ENCODE measurements at regions not wholly inside any gene's neighbourhood (a gene's known extent, or its start where the extent isn't known, plus 50 kb on each side); places are given as distances from the start of the nearest gene placed in this dataset.

DNA sequence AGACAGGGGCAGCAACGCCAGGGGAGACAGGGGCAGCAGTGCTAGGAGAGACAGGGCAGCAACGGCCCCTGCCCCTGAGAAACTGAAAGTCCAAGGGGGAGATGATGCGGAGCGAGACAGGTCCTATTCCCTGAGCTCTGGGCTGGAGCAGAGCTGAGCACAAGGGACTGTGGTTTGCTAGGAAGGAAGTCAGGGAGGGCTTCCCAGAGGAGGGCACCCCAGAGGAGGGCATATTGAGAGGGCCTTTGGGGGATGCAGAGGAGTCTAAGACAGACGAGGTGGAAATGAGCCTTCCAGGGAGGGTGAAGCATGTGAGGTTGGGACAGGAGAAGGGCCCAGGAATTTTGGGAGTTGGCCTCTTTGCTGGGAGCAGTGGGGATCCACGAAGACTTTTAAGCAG lies 52.1 kb upstream of the BEGAIN start (continued):
- TF ChIP-seq EZH2phosphoT487 (IDR thresholded peaks at IDR 0.05; ENCODE audit: borderline replicate concordance), result no peak

- no peak for DNase-seq (ENCODE audit: low read depth, low spot score)
- Histone ChIP-seq H3K4me1 (ENCODE audit: control insufficient read depth in 1 of 2, insufficient read depth in 2 of 2, low read length in 2 of 2) (peaks cover 4 to 7% of the 10 kb centered on the region in 2 experiments), H3K27ac (ENCODE audit: low read depth, low read length) (no peak overlapping the region), H3K36me3 (ENCODE audit: control insufficient read depth in 1 of 2, insufficient read depth in 2 of 2, low read length in 2 of 2) (no peaks in the 10 kb centered on the region), H3K4me2 (ENCODE audit: low read length) (no peak overlapping the region), H3K9ac (ENCODE audit: low read length) (no peak overlapping the region), H2AFZ (ENCODE audit: low read depth, low read length, poor library complexity, severe bottlenecking) (no peak overlapping the region), H3K4me3 (replicated peaks in 1 of 2; ENCODE audit: low read depth in 1 of 2, low read length in 2 of 2) (no peak overlapping the region), H3K79me2 (ENCODE audit: insufficient read depth, low read length) (no peaks in the 10 kb centered on the region), H3K9me2 (ENCODE audit: insufficient read depth) (no peaks in the 10 kb centered on the region), H4K20me1 (ENCODE audit: insufficient read depth) (no peaks in the 10 kb centered on the region), H3K27me3 (ENCODE audit: insufficient read depth, low read length) (no peaks in the 10 kb centered on the region), H3K9me3 (ENCODE audit: control insufficient read depth in 1 of 2, insufficient read depth in 1 of 2, low read depth in 1 of 2, low read length in 2 of 2) (no peaks in the 10 kb centered on the region)
- TF ChIP-seq, protein P1, sequence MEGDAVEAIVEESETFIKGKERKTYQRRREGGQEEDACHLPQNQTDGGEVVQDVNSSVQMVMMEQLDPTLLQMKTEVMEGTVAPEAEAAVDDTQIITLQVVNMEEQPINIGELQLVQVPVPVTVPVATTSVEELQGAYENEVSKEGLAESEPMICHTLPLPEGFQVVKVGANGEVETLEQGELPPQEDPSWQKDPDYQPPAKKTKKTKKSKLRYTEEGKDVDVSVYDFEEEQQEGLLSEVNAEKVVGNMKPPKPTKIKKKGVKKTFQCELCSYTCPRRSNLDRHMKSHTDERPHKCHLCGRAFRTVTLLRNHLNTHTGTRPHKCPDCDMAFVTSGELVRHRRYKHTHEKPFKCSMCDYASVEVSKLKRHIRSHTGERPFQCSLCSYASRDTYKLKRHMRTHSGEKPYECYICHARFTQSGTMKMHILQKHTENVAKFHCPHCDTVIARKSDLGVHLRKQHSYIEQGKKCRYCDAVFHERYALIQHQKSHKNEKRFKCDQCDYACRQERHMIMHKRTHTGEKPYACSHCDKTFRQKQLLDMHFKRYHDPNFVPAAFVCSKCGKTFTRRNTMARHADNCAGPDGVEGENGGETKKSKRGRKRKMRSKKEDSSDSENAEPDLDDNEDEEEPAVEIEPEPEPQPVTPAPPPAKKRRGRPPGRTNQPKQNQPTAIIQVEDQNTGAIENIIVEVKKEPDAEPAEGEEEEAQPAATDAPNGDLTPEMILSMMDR (IDR thresholded peaks at IDR 0.05 in 2 of 3, conservative IDR thresholded peaks at IDR 0.05 in 1 of 3; ENCODE audit: borderline replicate concordance in 1 of 3, insufficient read depth in 1 of 3, low read depth in 2 of 3, low read length in 2 of 3), result no peak
- TF ChIP-seq ZBTB33 (IDR thresholded peaks at IDR 0.05; ENCODE audit: extremely low read depth, insufficient replicate concordance, low read length) (no peak), POLR2A (IDR thresholded peaks at IDR 0.05; ENCODE audit: borderline replicate concordance, extremely low read depth, insufficient read depth, insufficient read length) (no peak), YY1 (IDR thresholded peaks at IDR 0.05; ENCODE audit: extremely low read depth, insufficient replicate concordance, low read depth, low read length) (no peak), ZNF274 (IDR thresholded peaks at IDR 0.05; ENCODE audit: low read depth, low read length) (no peak), ATF3 (IDR thresholded peaks at IDR 0.05) (no peak), FOSL1 (IDR thresholded peaks at IDR 0.05; ENCODE audit: low read depth) (no peak), EZH2 (IDR thresholded peaks at IDR 0.05) (no peak), EZH2phosphoT487 (IDR thresholded peaks at IDR 0.05; ENCODE audit: borderline replicate concordance) (no peak), EGR1 (IDR thresholded peaks at IDR 0.05; ENCODE audit: low read depth) (no peak), RAD21 (IDR thresholded peaks at IDR 0.05; ENCODE audit: low read depth) (no peak), JUND (IDR thresholded peaks at IDR 0.05) (no peak), CBX3 (IDR thresholded peaks at IDR 0.05; ENCODE audit: low read depth) (no peak), MAX (IDR thresholded peaks at IDR 0.05) (no peak), POLR2AphosphoS5 (IDR thresholded peaks at IDR 0.05; ENCODE audit: low read depth, low read length) (no peak), ELF1 (IDR thresholded peaks at IDR 0.05; ENCODE audit: borderline replicate concordance, low read depth) (no peak)
- TF ChIP-seq, protein P2, sequence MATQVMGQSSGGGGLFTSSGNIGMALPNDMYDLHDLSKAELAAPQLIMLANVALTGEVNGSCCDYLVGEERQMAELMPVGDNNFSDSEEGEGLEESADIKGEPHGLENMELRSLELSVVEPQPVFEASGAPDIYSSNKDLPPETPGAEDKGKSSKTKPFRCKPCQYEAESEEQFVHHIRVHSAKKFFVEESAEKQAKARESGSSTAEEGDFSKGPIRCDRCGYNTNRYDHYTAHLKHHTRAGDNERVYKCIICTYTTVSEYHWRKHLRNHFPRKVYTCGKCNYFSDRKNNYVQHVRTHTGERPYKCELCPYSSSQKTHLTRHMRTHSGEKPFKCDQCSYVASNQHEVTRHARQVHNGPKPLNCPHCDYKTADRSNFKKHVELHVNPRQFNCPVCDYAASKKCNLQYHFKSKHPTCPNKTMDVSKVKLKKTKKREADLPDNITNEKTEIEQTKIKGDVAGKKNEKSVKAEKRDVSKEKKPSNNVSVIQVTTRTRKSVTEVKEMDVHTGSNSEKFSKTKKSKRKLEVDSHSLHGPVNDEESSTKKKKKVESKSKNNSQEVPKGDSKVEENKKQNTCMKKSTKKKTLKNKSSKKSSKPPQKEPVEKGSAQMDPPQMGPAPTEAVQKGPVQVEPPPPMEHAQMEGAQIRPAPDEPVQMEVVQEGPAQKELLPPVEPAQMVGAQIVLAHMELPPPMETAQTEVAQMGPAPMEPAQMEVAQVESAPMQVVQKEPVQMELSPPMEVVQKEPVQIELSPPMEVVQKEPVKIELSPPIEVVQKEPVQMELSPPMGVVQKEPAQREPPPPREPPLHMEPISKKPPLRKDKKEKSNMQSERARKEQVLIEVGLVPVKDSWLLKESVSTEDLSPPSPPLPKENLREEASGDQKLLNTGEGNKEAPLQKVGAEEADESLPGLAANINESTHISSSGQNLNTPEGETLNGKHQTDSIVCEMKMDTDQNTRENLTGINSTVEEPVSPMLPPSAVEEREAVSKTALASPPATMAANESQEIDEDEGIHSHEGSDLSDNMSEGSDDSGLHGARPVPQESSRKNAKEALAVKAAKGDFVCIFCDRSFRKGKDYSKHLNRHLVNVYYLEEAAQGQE (IDR thresholded peaks at IDR 0.05; ENCODE audit: low read depth), result no peak
- RAD21 ChIA-PET (ENCODE audit: low non-redundant PET in 1 of 2, low total read pairs in 2 of 2, uncharacterized antibody in 2 of 2, unreplicated experiment in 2 of 2), result no interaction called here
- no TSS peak for BruUV-seq (replicated peaks)
- CTCF ChIA-PET, result interaction anchor here (1.2 kb wide), 1 partner anchor 256 kb away, joined by 3 read pairs; no protein-coding TSS in a partner anchor
- no peak for ATAC-seq
- intact Hi-C loops (cut with micrococcal nuclease), result no loop called here
- POLR2A ChIA-PET, result no interaction called here
Observed at GRCh38 chr14:100640471-100641273, 53.5 kb upstream of the BEGAIN start.

Data from HCT116 (cell line).